NCI-H446 treated with DMSO at 0.1 percent for 48 hours (cell line): ENCODE measurements at regions not wholly inside any gene's neighbourhood (a gene's known extent, or its start where the extent isn't known, plus 50 kb on each side); places are given as distances from the start of the nearest gene placed in this dataset.

Experiments
- DNase-seq: peaks from one replicate; lab custom pipeline; 2025; lab: John Stamatoyannopoulos, UW

DNA sequence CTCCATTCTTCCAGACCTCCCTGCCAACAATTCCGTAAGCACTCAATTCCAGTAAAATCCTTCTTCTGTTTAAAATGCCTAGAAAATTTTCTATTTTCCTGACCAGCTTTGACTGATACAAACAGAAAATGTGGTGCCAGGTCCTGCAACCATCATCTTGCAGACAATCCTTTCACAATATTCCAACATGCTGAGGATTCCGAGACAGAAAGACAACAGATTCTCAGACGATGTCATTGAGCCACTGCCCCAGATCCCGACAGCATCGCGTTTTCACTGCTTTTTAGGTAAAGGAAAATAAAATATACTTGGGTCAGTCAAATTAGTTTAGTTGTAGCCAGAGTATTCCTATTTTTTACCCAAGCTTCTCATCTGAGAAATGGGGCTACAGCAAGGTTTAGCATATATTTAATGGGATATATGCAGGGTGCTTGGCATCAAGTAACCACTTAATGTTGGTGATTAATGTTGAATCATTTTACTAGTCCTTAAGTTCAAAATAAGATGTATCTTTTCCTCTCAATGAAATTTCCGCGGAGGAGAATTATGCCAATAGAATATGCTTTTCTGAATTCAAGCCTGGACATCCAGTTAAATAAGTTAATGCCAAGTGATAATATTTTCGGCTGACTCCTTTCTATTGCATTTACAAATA is 866.6 kb downstream of the SLC4A3 start:
- DNase-seq, result no peak

DNA sequence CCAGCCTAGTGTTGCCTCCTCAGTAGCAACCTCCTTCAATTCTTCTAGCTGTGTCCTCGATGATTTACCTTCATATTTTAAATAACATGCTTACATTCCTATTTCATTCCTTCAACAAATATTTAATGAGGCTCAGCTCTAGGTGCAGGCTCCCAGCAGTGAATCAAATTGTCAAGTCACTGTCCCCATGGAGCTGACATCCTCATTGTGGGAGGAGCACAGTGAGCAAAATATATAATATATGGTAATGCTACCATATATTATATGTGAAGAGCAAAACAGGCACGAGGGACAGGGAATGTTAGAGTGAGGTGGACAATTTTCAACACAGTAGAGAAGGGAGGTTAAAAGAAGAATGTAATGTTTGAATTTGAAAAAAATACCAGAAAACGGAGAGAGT is 869.1 kb downstream of the SLC4A3 start:
- no peak for DNase-seq

DNA sequence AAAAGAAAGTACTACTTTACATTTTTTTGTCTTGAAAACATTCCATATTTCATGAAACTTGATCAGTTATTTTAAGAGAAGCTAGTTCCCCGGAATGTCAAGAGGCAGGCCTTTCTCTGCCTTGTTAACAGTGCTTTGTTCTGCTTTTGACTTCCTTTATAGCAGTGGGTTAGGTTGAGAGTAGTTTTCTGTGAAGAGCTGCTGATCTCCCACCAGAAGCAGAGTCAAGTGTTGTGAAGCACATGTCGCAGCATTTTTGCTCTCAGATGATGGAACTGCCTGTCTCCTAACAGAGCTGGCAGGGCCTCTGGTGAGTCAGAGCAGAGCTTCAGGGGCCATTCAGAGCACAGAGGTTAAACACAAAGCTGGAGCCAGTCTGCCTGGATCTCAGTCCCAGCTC is 871.8 kb downstream of the SLC4A3 start:
- peak; percentile 77 for DNase-seq

DNA sequence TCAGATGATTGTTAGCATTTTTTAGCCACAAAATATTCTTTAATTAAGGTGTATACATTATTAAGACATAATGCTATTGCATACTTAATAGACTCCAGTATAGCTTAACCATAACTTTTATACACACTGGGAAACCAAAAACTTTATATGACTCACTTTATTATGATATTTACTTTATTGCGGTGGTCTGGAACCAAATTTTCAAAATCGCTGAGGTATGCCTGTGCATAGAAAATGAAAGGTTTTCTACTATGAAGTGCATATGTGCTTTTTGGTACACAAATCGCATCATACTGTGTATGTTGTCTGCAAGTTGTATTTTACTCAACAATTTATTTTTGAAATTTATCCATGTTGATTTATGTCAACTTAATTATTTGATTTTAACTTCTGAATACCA is 875.1 kb downstream of the SLC4A3 start:
- no peak for DNase-seq

DNA sequence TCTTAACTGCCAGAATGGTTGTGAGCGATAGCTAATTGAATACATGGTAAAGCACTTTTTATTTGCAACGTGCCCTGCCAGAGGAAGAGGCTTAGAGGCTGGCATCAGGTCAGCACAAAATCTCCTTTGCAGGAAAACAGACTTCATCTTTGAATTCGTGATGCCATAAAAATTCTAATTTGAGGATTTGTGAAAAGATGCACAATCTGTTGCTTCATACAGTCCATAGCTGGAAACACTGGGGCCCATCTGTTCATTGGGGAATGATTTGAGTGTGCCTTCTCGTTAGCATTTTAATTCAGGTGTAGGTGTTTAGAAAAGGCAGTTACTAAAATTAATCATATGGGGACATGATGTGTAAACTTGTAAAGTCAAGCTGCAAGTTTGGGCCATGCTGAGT is 876.0 kb downstream of the SLC4A3 start:
- peak; percentile 5 for DNase-seq

DNA sequence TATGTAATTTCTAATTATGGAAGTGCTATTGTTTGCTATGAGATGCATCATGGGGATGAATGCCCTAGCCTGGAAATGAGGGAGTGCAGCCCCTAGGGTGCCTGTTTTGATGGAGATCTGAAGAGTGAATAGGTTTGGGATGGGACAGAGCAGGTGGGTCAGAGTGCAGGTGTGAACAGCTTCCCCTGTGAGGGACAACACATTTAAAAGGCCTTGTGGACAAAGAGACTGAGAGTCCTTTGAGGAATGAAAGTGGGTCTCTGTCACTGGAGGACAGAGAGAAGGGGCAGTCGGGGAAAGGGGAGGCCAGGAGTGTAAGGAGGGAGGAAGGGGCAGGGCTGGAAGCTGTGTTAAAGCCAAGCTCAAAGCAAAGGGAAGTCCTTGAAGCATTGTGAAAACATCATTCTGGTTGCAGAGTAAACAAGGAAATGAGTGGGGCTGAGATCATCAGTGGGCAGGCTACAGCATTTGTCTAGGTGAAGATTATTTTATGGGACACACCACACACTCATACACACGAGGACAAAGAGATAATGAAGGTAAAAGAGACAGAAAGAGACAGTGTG is 877.6 kb downstream of the SLC4A3 start:
- DNase-seq, result no peak

DNA sequence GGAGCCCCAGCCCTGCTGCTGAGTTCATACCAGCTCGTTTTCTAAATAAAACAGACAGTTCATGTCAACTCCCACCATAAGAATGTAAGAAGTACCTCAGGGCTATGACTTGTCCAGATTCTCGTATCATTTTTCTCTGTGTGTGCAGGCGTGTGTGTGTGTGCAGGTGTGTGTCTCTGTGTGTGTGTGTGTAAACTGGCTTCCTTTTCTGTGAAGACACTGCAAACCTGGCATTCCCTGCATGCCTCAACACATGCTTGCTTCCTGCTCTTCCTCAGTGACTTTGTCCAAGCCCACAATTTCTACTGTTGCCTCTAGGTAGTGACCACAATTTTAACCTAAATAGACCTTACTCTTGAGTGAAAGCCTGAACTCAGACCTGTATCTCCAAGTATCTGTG is 879.0 kb downstream of the SLC4A3 start:
- DNase-seq, result no peak

DNA sequence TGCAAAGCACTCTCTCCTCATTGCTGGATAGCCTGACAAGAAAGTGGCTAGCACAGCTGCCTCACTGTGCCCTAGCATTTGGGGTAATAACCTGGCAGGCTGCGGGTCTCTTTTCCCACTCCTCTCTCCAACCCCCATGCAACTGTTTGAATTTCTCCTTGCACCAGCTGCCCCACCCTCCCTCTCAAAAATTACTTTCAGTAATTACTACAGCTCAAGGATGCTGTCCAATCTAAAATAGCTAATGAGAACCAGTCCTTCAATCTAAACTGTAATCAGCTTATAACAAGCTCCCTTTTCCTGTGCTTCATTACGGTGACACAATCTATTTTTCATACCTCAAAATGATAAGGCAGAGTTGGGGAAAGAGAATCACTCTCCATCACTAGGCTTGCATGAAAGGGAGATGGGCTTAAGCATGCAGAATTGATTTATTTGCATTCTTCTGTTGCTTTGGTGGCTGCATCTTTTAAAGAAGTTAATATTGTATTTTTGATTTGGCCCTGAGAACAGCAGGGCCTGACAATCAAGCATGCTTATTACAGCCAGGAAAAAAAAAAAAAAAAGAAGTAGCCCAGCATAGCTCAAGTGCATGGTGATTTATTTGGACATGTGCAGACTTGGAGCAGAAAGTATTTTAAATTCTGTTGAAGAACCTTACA is 881.8 kb downstream of the SLC4A3 start:
- DNase-seq, result no peak

DNA sequence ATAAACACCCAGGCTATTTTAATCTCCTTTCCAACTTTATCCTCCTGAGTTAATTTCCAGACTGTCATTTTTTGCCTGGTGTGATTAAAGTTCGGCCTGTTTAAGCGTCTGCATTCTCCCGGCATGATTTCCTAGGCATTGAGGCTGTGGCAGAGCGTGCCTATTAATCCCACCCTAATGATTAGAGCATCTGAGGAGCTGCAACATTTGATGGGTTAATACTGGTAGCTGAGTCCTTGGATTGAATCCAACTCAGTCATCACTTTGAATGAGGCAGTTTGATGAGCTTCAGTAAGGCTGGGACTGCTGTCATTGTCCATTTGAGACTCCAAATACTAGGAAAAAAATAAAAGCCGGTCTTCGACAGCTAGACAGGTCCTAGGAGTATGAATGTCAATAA is 882.5 kb downstream of the SLC4A3 start:
- peak; percentile 56 for DNase-seq

DNA sequence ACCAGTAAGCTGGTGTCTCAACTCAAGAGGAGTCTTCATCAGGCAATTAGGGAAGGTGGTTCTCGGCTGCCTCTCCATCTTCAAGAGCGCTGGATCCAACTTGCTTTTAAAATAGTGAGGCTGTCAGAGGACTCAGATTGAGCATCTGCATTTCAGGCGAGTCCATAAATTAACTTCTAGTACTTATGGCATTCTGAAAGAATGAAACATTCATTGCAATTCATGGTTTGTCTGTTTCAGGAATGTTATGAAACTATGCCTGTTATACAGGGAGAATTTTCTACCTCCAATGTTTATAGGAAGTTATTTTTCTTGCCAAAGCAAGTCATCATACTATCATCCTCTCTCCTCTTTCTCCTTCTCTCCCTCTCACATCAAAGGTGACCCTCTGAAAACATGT is 883.2 kb downstream of the SLC4A3 start:
- DNase-seq, result no peak

DNA sequence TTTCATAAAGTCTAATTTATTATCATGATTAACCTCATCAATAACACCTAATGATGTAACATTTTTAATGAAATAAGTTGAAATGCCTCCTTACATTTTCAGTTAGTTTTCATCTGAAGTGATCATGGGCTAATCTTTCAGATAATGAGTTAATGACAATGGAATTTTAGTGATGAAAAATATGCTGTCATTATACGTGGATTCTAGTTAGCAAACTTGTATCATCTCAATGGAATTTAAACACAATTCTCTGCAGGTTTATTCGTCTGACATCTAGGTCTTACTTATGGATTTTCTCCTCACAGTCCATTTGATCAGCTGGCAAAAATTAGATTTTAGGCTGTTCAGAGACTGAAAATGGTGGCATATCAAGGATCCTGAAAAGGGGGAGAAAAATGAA is 885.0 kb downstream of the SLC4A3 start:
- DNase-seq, result no peak

DNA sequence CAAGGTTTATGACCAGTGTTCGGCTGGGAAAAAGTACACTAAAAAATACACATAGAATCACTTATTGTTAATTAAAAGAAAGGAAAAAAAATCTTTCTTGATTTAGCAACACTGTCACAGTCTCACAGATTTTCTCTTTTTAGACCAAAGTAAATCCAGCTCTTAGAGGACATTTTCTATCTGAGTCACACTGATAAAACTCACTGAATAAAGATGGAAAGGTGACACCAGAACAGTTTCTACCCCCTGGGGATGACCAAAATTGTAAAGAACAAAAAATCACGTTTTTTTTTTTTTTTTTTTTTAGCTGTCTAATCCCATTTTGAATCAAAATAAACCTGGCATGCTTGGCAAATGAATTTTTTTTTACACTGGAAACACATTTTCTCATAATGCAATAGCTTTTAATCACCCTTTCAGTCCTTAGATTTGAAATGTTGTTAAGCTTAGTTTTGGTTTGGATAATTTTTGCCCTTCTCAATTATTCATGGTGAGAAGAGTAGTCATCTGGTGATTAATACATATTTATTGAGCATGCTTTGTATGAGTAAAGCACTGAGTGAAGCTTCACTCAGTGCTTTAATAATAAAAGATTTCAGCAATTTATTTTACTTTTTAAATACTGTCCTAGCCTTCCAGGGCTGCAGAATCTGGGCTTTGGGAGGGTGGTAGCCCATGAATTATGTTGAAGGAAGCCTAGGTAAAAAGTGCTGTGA is 886.3 kb downstream of the SLC4A3 start:
- DNase-seq, result no peak

DNA sequence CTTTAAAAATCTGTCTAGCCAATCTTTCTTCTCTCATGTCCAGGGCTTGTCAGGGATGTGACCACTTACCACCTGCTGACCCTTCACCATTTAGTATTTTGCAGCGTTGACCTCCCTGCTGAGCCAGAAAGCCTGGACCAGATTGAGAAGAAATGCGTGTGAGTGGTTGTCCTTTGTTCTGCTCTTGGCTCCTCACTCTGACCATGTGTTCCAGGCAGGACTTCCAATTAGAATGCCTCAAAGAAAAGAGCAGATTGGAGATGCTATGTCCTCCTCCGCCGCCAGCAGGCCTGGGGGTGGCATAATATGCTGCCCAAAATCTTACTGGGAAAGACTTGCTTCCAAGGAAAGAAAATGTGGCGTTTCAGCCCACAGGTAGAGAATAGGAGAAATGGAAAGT is 894.1 kb downstream of the SLC4A3 start:
- DNase-seq, result peak; percentile 67

DNA sequence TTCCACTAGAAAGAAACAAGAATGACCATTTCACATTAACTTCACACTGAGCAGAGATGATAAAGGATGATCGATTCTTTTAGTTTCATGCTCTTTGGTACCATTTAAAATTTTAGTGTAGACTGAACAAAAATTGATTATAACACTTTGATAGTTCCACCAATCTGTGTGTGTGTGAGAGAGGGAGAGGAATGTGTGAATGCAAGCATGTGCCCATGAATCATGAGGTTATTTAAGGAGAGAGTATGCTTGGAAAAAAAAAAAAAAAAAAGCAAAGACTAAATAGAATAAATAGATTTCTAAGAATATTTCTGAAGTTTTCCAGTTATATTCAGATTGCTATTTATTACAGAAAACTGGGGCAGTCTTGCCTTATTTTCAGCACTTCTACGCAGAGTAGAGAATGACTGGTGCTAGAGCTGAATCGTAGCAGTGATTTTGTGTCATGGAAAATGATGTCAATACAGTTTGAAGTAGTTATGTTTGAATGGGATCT is 900.8 kb downstream of the SLC4A3 start:
- no peak for DNase-seq

DNA sequence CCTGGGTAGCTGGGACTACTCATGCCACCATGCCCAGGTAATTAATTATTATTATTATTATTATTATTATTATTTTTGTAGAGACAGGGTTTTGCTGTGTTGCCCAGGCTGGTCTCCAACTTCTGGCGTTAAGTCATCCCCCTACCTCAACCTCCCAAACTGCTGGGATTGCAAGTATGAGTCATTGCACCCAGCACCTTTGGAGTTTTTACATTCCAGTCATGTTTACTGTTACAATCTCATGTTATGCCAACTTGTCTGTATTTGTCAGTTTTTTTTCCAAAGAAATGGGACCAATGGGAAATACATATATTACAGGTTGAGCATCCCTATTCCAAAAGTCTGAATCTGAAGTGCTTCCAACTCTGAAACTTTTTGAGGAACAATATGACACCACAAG is 903.8 kb downstream of the SLC4A3 start:
- no peak for DNase-seq

DNA sequence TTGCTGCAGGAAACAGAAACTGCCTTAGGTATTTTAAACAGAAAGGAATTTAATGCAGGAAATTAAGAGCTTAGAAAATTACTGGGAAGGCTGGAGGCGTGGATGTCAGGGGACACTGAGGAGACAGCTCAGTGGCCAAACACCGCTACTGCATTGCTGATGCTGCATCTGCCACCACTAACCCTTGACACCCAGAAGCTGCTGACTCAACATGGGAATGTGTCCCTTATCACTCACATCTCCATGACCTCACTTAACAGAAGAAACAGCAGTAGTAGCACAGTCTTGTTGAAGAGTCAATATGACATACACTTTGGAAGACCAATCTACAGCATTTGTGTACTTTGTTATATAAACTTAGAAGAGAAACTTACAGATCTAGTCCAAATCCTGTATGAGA is 906.1 kb downstream of the SLC4A3 start:
- DNase-seq, result no peak

DNA sequence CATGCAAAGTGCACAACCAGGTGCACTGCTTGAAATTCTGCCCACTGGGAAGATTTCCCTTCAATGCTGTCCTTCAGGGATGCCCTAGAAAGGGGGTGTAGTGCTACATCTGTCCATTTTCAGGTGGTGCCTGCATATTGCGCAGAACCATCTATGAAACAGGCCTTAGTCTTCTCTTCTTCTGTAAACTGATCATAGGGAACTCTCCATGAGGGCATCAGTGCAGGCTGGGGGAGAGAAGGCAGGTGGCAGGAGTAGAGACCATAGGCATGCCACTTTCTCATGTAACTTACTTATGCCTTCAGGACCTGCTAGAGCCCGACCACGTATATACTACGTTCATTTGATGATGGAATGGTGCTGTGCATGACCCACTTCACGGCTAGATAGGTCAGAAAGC is 912.1 kb downstream of the SLC4A3 start:
- DNase-seq, result no peak

DNA sequence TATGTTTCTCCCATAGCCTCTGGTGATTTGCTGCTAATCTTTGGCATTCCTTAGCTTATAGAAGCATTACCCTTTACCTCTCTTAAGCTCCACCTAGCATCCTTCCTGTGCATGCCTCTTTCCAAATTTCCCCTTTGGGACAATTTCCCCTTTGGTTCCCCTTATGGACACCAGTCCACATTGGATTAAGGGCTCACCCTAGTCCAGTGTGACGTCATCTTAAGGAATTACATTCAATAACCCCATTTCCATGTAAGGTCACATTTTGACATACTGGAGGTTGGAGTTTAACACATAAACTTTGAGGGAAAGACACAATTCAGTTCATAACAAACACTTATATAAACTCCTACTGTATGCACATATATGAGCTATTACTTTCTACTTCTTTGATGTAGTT is 916.6 kb downstream of the SLC4A3 start:
- DNase-seq, result no peak

DNA sequence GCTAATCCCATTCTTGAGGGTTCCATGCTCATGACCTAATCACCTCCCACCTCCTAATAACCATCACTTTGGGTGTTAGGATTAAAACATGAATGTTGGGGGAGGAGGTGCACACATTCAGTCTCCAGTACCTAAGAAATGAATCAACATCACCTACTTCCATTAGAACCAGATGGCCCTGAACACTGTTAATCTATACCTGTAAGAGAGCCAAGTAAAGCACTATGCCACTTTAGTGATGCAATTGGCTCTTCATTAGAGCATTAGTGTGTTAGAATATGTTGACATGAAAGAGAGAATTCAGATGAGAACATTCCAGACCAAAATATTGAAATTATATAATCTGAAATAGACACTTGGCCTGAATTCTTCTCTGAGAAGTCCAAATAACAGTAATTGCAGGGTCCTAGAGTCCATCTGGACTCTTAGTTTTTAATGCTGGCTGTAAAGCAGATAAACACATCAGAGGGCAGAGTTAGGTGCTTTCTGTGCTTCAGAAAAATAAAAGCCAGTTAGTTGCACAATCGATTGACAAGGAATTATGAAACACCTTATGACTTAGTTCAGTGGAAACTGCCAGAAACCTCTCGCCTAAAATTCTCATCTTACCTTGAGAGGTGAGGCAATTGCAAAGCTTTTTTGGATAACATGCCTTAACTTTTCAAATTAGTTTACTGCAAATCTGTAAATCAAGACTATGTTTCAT is 923.7 kb downstream of the SLC4A3 start:
- DNase-seq, result peak; percentile 52

DNA sequence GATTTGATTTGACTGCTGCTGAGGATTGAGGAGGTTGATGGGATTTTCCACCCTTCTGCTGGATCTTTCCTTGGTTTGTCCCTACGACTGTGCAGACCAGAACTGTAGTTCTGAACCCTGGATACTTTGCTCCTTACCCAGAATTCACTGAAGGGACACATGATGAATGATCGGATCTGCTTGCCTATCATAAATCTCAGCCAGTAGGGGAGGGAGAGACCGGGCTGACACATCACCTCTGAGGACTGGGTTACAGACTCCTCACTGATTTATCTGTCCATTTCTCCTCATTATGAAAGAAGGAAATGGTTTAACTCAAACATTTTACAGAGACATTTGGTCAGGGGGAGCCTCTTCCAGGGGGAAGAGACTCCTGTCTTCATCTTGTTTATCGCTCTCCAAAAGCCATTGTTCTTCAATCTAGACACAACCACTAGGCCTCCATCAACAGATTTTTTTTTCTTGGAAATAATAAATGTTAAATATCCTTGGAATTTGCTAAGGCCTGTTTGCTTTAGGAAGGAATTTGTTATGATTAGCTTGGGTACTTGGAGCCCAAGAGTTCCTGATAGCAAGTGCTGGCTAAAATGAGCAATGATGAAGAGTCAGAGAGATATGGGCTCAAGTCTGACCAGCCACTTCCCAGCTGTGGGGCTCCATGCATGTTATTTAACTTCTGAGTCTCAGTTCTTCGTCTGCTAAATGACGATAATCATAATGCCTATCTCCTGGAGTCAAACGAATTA is 925.5 kb downstream of the SLC4A3 start:
- no peak for DNase-seq

DNA sequence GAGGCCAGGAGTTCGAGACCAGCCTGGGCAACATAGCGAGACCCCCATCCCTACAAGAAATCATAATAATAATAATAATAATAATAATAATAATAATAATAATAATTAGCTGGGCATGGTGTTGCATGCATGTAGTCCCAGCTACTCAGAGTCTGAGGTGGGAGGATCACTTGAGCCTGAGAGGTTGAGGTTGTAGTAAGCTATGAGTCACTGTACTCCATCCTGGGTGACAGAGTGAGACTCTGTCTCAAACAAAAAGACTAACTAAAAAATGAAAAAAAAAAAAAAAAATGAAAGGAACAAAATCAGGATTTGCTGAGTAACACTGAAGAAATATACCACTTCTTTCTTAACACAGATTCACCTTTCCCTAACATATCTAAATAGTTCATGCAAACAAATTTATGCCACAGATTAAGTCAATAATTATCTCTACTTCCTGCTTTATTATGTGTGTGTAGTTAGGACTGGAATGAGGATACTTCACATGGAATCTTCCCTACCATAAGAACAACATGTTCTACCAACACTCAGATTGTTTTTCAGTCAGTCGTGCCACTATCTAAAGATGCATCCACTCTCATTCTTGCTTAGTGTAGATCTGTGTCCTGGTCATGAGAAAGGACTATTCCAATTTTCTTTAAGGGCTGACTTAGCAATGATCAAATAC is 928.7 kb downstream of the SLC4A3 start:
- no peak for DNase-seq
